CD4-positive, alpha-beta T cell (primary cell): ENCODE measurements at regions not wholly inside any gene's neighbourhood (a gene's known extent, or its start where the extent isn't known, plus 50 kb on each side); places are given as distances from the start of the nearest gene placed in this dataset.

Source experiments
- ATAC-seq: fragments of 200-7000 bp; cut with Tn5 transposase; one replicate; pipeline ENCODE4 v1.10.0; 2022; ENCODE audit warnings: mild to moderate bottlenecking; ENCODE audit not compliant: poor library complexity
- CTCF ChIA-PET: fragments of 350-600 bp; sonication (Branson Sonifier 250); formaldehyde crosslinking; loops from one replicate; lab custom pipeline; 2021; ENCODE audit warnings: antibody characterized with exemption, inconsistent platforms; lab: Charles Lee
- POLR2A ChIA-PET: fragments of 350-600 bp; sonication (Branson Sonifier 250); formaldehyde crosslinking; loops from one replicate; lab custom pipeline; 2021; ENCODE audit warnings: antibody characterized with exemption, inconsistent platforms; lab: Charles Lee
- DNase-seq, 14 experiments: peaks; one replicate each; pipeline ENCODE4 v3.0.0-alpha.2; 2013 to 2020; ENCODE audit warnings: mixed read lengths in 2 of 14
- H3K27ac ChIP-seq, 2 donors: one replicate each; pipeline versions ENCODE4 v1.5.1 to v1.7.0; 2013; ENCODE audit warnings: low read length in 2 of 2, low read depth in 1 of 2, mild to moderate bottlenecking in 1 of 2
- H3K27me3 ChIP-seq, 2 experiments: 1 replicate in 1 of 2; 2 replicates in 1 of 2; pipeline versions ENCODE4 v1.6.1 to v1.7.0; 2013; ENCODE audit warnings: low read length in 2 of 2, control low read depth in 1 of 2, mild to moderate bottlenecking in 1 of 2, moderate library complexity in 1 of 2; ENCODE audit not compliant: insufficient read depth in 2 of 2, control insufficient read depth in 1 of 2
- H3K36me3 ChIP-seq: one replicate; pipeline ENCODE4 v1.6.1; 2013; ENCODE audit warnings: low read length, control low read depth; ENCODE audit not compliant: insufficient read depth
- H3K4me1 ChIP-seq: one replicate; pipeline ENCODE4 v1.6.1; 2013; ENCODE audit warnings: low read length, control low read depth; ENCODE audit not compliant: insufficient read depth
- H3K4me3 ChIP-seq: one replicate; pipeline ENCODE4 v1.5.1; 2013; ENCODE audit warnings: mild to moderate bottlenecking, low read length, moderate library complexity
- H3K9me3 ChIP-seq, 2 experiments: 1 replicate in 1 of 2; 2 replicates in 1 of 2; pipeline versions ENCODE4 v1.6.1 to v1.7.0; 2013; ENCODE audit warnings: low read length in 2 of 2, mild to moderate bottlenecking in 2 of 2, control low read depth in 1 of 2, moderate library complexity in 1 of 2; ENCODE audit not compliant: control insufficient read depth in 1 of 2, insufficient read depth in 1 of 2
- H3K27ac Mint-ChIP-seq: one replicate; pipeline ENCODE4 v1.8.0; 2020; ENCODE audit warnings: mixed read lengths
- H3K27me3 Mint-ChIP-seq: one replicate; pipeline ENCODE4 v1.8.0; 2021; ENCODE audit warnings: mixed read lengths
- H3K36me3 Mint-ChIP-seq: one replicate; pipeline ENCODE4 v1.8.0; 2021; ENCODE audit warnings: low read depth, mixed read lengths
- H3K4me1 Mint-ChIP-seq: one replicate; pipeline ENCODE4 v1.8.0; 2021; ENCODE audit warnings: low read depth, mixed read lengths
- H3K4me3 Mint-ChIP-seq: one replicate; pipeline ENCODE4 v1.8.0; 2020; ENCODE audit warnings: mild to moderate bottlenecking, mixed read lengths
- H3K9me3 Mint-ChIP-seq: one replicate; pipeline ENCODE4 v1.8.0; 2020; ENCODE audit warnings: mixed read lengths
- intact Hi-C, 2 experiments: fragments of 100-400 bp; cut with DNase I in 1 of 2; cut with micrococcal nuclease in 1 of 2; formaldehyde crosslinking; loops; one replicate each; pipeline versions ENCODE4 v1.15.1 to v1.9.0; 2023 to 2025; cut with DNase I, micrococcal nuclease
- TF ChIP-seq, protein P1 (sequence below): fragments of 200-600 bp; IDR thresholded peaks from one replicate; pipeline ENCODE4 v1.8.0; 2022; ENCODE audit warnings: antibody characterized with exemption, mild to moderate bottlenecking

DNA sequence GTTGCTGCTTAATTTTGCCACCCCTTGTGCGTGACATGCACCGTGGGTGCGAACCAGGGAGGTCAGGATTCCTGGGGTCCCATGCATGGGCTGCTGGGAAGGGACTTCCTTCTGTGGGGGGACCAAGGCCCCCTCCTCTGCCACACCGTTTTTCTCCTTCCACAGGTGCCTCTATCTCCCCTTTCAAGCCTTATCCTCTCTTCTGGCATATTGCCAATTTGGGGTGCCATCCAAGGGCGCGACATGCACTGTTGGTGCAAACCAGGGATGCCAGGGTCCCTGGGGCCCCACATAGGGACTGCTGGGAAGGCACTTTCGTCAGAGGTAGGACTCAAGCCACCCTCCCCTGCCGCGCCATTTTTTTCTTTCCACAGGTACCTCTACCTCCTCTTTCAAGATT lies 289.0 kb downstream of the ALG10 start:
- ATAC-seq (no peak), DNase-seq (no peak)
- Histone ChIP-seq H3K27ac (no peak overlapping the region), H3K4me1 (no peaks in the 10 kb centered on the region), H3K36me3 (no peaks in the 10 kb centered on the region), H3K4me3 (no peak overlapping the region), H3K9me3 (peaks cover 45 to 98% of the 10 kb centered on the region in 2 experiments), H3K27me3 (no peaks in the 10 kb centered on the region)
- TF ChIP-seq, protein P1, sequence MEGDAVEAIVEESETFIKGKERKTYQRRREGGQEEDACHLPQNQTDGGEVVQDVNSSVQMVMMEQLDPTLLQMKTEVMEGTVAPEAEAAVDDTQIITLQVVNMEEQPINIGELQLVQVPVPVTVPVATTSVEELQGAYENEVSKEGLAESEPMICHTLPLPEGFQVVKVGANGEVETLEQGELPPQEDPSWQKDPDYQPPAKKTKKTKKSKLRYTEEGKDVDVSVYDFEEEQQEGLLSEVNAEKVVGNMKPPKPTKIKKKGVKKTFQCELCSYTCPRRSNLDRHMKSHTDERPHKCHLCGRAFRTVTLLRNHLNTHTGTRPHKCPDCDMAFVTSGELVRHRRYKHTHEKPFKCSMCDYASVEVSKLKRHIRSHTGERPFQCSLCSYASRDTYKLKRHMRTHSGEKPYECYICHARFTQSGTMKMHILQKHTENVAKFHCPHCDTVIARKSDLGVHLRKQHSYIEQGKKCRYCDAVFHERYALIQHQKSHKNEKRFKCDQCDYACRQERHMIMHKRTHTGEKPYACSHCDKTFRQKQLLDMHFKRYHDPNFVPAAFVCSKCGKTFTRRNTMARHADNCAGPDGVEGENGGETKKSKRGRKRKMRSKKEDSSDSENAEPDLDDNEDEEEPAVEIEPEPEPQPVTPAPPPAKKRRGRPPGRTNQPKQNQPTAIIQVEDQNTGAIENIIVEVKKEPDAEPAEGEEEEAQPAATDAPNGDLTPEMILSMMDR: no peak
- CTCF ChIA-PET: no interaction called here
- H3K4me1 Mint-ChIP-seq: no peaks in the 10 kb centered on the region
- peaks cover 8% of the 10 kb centered on the region for H3K9me3 Mint-ChIP-seq
- no peak overlapping the region for H3K4me3 Mint-ChIP-seq
- intact Hi-C loops: no loop called here
- no peak overlapping the region for H3K27ac Mint-ChIP-seq
- H3K36me3 Mint-ChIP-seq: no peaks in the 10 kb centered on the region
- H3K27me3 Mint-ChIP-seq: no peaks in the 10 kb centered on the region
- POLR2A ChIA-PET: no interaction called here

DNA sequence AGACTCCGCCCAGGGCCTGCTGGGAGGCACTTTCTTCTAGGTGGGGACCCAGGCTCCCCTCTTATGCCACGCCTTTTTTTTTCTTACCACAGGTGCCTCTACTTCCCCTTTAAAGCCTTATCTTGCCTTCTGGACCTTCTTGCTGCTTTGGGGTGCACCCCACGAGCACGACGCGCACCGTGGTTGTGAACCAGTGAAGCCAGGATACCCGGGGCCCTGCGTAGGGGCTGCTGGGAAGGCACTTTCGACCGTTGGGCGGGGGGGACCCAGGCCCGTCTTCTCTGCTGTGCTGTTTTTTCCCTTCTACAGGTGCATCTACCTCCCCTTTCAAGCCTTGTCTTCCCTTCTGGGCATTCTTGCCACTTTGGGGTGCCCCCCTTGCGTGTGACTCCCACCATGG lies 305.4 kb downstream of the ALG10 start:
- Histone ChIP-seq H3K36me3 (no peaks in the 10 kb centered on the region), H3K9me3 (peaks cover 24 to 100% of the 10 kb centered on the region in 2 experiments), H3K27ac (no peak overlapping the region), H3K27me3 (no peaks in the 10 kb centered on the region), H3K4me3 (no peak overlapping the region), H3K4me1 (no peaks in the 10 kb centered on the region)
- ChIA-PET CTCF (no interaction called here), POLR2A (no interaction called here)
- H3K9me3 Mint-ChIP-seq: peaks cover 8% of the 10 kb centered on the region
- H3K4me3 Mint-ChIP-seq: no peak overlapping the region
- peaks cover 11% of the 10 kb centered on the region for H3K36me3 Mint-ChIP-seq
- intact Hi-C loops: no loop called here
- H3K27ac Mint-ChIP-seq: no peak overlapping the region
- no peaks in the 10 kb centered on the region for H3K4me1 Mint-ChIP-seq
- ATAC-seq (no peak), DNase-seq (no peak)
- H3K27me3 Mint-ChIP-seq: no peaks in the 10 kb centered on the region
- TF ChIP-seq, protein P1: no peak

DNA sequence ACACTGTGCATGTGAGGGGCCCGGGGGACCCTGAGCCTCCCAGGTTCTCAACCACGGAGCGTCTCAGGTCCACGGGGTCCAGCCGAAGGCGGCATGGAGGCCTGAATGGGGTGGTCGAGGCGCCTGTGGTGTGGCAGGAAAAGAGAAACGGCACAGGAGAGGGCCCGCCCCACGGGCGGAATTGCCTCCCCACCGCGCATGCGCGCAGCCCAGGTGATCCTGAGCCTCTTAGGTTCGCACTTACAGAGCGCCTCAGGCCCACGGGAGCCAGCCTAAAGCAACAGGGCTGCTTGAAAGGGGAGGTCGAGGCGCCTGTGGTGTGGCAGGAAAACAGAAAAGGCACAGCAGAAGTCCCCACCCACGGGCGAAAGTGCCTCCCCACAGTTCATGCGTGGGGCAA lies 311.0 kb downstream of the ALG10 start:
- Histone ChIP-seq H3K27me3 (no peaks in the 10 kb centered on the region), H3K36me3 (no peaks in the 10 kb centered on the region), H3K27ac (no peak overlapping the region), H3K9me3 (peaks cover 8 to 100% of the 10 kb centered on the region in 2 experiments), H3K4me3 (no peak overlapping the region), H3K4me1 (no peaks in the 10 kb centered on the region)
- ChIA-PET POLR2A (no interaction called here), CTCF (no interaction called here)
- Mint-ChIP-seq H3K4me3 (no peak overlapping the region), H3K4me1 (no peaks in the 10 kb centered on the region), H3K9me3 (peaks cover 3% of the 10 kb centered on the region), H3K36me3 (peaks cover 4% of the 10 kb centered on the region), H3K27me3 (no peaks in the 10 kb centered on the region), H3K27ac (no peak overlapping the region)
- DNase-seq: no peak
- intact Hi-C loops: no loop called here
- TF ChIP-seq, protein P1: no peak
- ATAC-seq: no peak
